ENCODE measurements at regions not wholly inside any gene's neighbourhood (a gene's known extent, or its start where the extent isn't known, plus 50 kb on each side); places are given as distances from the start of the nearest gene placed in this dataset.

- TF ChIP-seq CTCF (IDR thresholded peaks at IDR 0.05), result no peak
These were observed 150.9 kb downstream of the OSTF1 start for GRCh38 chr9:75239176-75239575.

GRCh38 chr9:75242426-75242825, 154.1 kb downstream of the OSTF1 start:
- no peak for TF ChIP-seq CTCF (IDR thresholded peaks at IDR 0.05)

GRCh38 chr9:75246949-75247348, 158.6 kb downstream of the OSTF1 start:
- no peak for TF ChIP-seq CTCF (IDR thresholded peaks at IDR 0.05)

- TF ChIP-seq CTCF (IDR thresholded peaks at IDR 0.05), result peak; percentile 94
These were observed 177.2 kb downstream of the OSTF1 start for GRCh38 chr9:75265525-75265972.

- TF ChIP-seq CTCF (IDR thresholded peaks at IDR 0.05), result no peak
These were observed 180.9 kb downstream of the OSTF1 start for GRCh38 chr9:75269197-75269596.

- no peak for TF ChIP-seq CTCF (IDR thresholded peaks at IDR 0.05)
These were observed 186.5 kb downstream of the OSTF1 start for GRCh38 chr9:75274781-75275180.

- TF ChIP-seq CTCF (IDR thresholded peaks at IDR 0.05), result no peak
These were observed 193.7 kb downstream of the OSTF1 start for GRCh38 chr9:75282047-75282446.

- no peak for TF ChIP-seq CTCF (IDR thresholded peaks at IDR 0.05)
These were observed 201.0 kb downstream of the OSTF1 start for GRCh38 chr9:75289332-75289731.

Measured in LNCAP (cell line).